Heart left ventricle (tissue), 13 donors: ENCODE measurements at regions not wholly inside any gene's neighbourhood (a gene's known extent, or its start where the extent isn't known, plus 50 kb on each side); places are given as distances from the start of the nearest gene placed in this dataset.

ENCODE experiments used
- CTCF ChIP-seq, 12 donors: fragments of 200-600 bp; sonication (generic) in 4 of 12; IDR thresholded peaks; one replicate each; pipeline versions ENCODE4 v1.5.0 to v1.8.0; 2018 to 2022; ENCODE audit warnings: antibody characterized with exemption in 12 of 12, mild to moderate bottlenecking in 5 of 12
- POLR2A ChIP-seq, 2 donors: fragments of 450-650 bp; IDR thresholded peaks; one replicate each; pipeline ENCODE4 v1.6.1; 2017; ENCODE audit warnings: antibody characterized with exemption in 2 of 2, mild to moderate bottlenecking in 2 of 2, moderate library complexity in 2 of 2
- donor health status: ischemic (EF 13 %, LVEDD 7.1; RV severe dilation, severe dysfunction).
- donor health status: DM: no; HTN: yes; CAD: no.
- donor health status: DM: no; HTN: no; CAD: no.
- donor health status: ischemic (EF 25% LVEDD 6.9; RV normal size, moderate dysfunction).
- donor health status: ischemic (EF 25% LVEDD 5.7; RV mildly dilated, moderate dysfunction).
- donor health status: ischemic (EF 35%, LVEDD 5.7; RV mildly dilated, moderate dysfunction).
- donor health status: nonischemic (EF 11% LVEDD 7.7; RV severe dilation, severe dysfunction).
- donor health status: DM: yes; HTN: yes; CAD: no.
- donor health status: PGD.
- donor health status: ischemic (EF 29% LVEDD 5.4; RV normal size, mild dysfunction).
- donor health status: nonischemic (EF 23%, LVEDD 6.1; RV moderate dilation, normal function).

- TF ChIP-seq CTCF (IDR thresholded peaks at IDR 0.05) (no peak), POLR2A (IDR thresholded peaks at IDR 0.05) (no peak)
These were observed 231.6 kb upstream of the VLDLR start for GRCh38 chr9:2390028-2390427.
